ENCODE measurements at regions not wholly inside any gene's neighbourhood (a gene's known extent, or its start where the extent isn't known, plus 50 kb on each side); places are given as distances from the start of the nearest gene placed in this dataset.

DNA sequence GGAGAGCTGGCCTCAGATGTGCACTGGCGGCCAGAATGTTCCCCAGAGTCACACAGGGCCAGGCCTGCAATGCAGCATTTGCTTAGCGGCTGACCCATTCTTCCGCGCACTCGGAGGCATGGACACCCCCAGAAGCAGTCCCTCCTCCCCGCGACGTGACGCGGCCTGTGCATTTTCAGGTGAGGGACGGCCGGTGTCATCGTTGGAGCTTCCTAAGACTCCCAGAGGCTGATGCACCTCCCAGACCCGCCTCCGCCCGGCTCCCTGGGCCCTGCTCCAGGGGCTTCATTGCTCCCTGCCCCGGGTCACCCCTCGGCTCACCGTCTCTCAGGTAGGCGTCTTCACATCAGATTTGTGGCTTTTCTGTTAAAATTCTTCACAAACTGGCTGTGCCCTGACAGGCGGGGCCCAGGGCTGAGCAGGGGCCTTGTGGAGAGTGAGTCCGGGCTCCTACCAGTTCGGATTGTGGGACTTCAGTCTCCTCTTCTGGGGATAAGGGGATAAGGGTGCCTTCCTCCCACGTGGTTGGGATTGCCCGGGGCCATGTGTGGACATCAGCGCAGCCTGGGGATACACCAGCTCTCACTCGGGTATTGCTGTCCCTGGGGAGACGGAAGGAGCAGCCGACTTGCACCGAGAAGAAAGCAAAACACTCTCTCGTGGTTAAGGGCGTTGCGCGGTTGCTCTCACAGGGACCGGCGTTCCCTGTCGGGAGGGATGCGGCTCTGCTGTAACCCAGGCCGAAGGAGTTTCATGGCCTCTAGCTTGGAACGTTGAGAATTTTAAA, 249.1 kb downstream of the ADGRD1 start:
- Histone ChIP-seq H3K4me2 (ENCODE audit: low read length) (no peak overlapping the region), H3K4me3 (ENCODE audit: low read length) (no peak overlapping the region), H3K36me3 (ENCODE audit: insufficient read depth, low read length) (no peaks in the 10 kb centered on the region), H3K9me3 (ENCODE audit: low read length) (no peaks in the 10 kb centered on the region), H3K27me3 (ENCODE audit: insufficient read depth, low read depth, low read length) (no peaks in the 10 kb centered on the region), H3K27ac (ENCODE audit: low read length) (no peak overlapping the region), H3K79me2 (replicated peaks; ENCODE audit: insufficient read depth, low read length) (no peaks in the 10 kb centered on the region), H3K9ac (ENCODE audit: low read length) (no peak overlapping the region), H4K20me1 (ENCODE audit: insufficient read depth) (no peaks in the 10 kb centered on the region), H3K9me2 (ENCODE audit: insufficient read depth, low read length) (no peaks in the 10 kb centered on the region), H3F3A (ENCODE audit: insufficient read depth, low read length, poor library complexity, severe bottlenecking) (no peaks in the 10 kb centered on the region), H2AFZ (ENCODE audit: low read depth, low read length) (no peak overlapping the region)
- TF ChIP-seq SMC3 (conservative IDR thresholded peaks at IDR 0.05; ENCODE audit: poor library complexity) (no peak), EZH2 (IDR thresholded peaks at IDR 0.05; ENCODE audit: borderline replicate concordance, insufficient read depth, low read length, poor library complexity, severe bottlenecking) (no peak), EP300 (conservative IDR thresholded peaks at IDR 0.05; ENCODE audit: poor library complexity, severe bottlenecking) (no peak), MXI1 (conservative IDR thresholded peaks at IDR 0.05; ENCODE audit: poor library complexity, severe bottlenecking) (no peak), TAF1 (IDR thresholded peaks at IDR 0.05; ENCODE audit: low read depth) (no peak), POLR2AphosphoS5 (IDR thresholded peaks at IDR 0.05) (no peak), RAD21 (conservative IDR thresholded peaks at IDR 0.05) (no peak)
- TF ChIP-seq, protein P1, sequence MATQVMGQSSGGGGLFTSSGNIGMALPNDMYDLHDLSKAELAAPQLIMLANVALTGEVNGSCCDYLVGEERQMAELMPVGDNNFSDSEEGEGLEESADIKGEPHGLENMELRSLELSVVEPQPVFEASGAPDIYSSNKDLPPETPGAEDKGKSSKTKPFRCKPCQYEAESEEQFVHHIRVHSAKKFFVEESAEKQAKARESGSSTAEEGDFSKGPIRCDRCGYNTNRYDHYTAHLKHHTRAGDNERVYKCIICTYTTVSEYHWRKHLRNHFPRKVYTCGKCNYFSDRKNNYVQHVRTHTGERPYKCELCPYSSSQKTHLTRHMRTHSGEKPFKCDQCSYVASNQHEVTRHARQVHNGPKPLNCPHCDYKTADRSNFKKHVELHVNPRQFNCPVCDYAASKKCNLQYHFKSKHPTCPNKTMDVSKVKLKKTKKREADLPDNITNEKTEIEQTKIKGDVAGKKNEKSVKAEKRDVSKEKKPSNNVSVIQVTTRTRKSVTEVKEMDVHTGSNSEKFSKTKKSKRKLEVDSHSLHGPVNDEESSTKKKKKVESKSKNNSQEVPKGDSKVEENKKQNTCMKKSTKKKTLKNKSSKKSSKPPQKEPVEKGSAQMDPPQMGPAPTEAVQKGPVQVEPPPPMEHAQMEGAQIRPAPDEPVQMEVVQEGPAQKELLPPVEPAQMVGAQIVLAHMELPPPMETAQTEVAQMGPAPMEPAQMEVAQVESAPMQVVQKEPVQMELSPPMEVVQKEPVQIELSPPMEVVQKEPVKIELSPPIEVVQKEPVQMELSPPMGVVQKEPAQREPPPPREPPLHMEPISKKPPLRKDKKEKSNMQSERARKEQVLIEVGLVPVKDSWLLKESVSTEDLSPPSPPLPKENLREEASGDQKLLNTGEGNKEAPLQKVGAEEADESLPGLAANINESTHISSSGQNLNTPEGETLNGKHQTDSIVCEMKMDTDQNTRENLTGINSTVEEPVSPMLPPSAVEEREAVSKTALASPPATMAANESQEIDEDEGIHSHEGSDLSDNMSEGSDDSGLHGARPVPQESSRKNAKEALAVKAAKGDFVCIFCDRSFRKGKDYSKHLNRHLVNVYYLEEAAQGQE (IDR thresholded peaks at IDR 0.05; ENCODE audit: borderline replicate concordance): no peak
- TF ChIP-seq, protein P2, sequence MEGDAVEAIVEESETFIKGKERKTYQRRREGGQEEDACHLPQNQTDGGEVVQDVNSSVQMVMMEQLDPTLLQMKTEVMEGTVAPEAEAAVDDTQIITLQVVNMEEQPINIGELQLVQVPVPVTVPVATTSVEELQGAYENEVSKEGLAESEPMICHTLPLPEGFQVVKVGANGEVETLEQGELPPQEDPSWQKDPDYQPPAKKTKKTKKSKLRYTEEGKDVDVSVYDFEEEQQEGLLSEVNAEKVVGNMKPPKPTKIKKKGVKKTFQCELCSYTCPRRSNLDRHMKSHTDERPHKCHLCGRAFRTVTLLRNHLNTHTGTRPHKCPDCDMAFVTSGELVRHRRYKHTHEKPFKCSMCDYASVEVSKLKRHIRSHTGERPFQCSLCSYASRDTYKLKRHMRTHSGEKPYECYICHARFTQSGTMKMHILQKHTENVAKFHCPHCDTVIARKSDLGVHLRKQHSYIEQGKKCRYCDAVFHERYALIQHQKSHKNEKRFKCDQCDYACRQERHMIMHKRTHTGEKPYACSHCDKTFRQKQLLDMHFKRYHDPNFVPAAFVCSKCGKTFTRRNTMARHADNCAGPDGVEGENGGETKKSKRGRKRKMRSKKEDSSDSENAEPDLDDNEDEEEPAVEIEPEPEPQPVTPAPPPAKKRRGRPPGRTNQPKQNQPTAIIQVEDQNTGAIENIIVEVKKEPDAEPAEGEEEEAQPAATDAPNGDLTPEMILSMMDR (IDR thresholded peaks at IDR 0.05; ENCODE audit: poor library complexity, severe bottlenecking): no peak

DNA sequence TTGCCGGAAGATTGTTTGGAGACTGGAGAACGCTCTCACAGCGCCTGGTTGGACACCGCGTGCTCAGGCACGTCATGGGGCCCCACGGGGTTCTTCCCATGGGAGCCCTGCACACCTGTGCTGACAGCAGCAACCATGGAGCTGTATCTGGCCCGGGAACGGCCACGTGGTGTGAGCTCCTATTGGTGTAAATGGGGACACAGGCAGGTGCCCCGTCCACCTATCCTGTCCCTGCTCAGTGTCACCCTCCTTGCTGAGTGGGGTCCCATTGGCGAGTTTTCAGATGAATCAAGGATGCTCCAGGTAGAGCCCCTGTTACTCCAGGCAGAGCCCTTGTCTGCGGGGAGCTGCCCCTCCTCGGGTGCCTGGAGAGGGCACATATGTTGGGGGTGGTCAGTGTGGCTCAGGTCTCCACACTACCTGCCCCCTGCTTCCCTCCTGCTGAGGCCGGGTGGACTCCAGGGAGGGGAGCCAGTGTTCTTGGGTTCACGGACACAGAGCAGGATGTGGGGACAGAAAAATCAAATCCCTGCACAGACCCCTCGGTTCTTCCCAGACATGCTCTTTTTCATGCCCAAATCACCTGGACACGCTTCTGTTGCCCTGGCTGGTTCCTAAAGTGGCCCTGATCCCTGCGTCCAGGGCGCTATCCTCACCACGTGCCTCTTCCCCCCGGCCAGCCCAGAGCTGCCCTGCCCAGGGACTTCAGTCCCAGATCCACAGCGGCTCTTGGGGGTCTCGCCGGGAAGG, 250.1 kb downstream of the ADGRD1 start:
- H3K27me3 ChIP-seq (ENCODE audit: insufficient read depth, low read depth, low read length): no peaks in the 10 kb centered on the region
- no peaks in the 10 kb centered on the region for H4K20me1 ChIP-seq (ENCODE audit: insufficient read depth)
- TF ChIP-seq RAD21 (conservative IDR thresholded peaks at IDR 0.05): no peak
- no peak for TF ChIP-seq TAF1 (IDR thresholded peaks at IDR 0.05; ENCODE audit: low read depth)
- TF ChIP-seq, protein P2 (IDR thresholded peaks at IDR 0.05; ENCODE audit: poor library complexity, severe bottlenecking): no peak
- TF ChIP-seq EP300 (conservative IDR thresholded peaks at IDR 0.05; ENCODE audit: poor library complexity, severe bottlenecking): no peak
- TF ChIP-seq EZH2 (IDR thresholded peaks at IDR 0.05; ENCODE audit: borderline replicate concordance, insufficient read depth, low read length, poor library complexity, severe bottlenecking): no peak
- no peak for TF ChIP-seq SMC3 (conservative IDR thresholded peaks at IDR 0.05; ENCODE audit: poor library complexity)
- no peak for TF ChIP-seq POLR2AphosphoS5 (IDR thresholded peaks at IDR 0.05)
- TF ChIP-seq MXI1 (conservative IDR thresholded peaks at IDR 0.05; ENCODE audit: poor library complexity, severe bottlenecking): no peak
- TF ChIP-seq, protein P1 (IDR thresholded peaks at IDR 0.05; ENCODE audit: borderline replicate concordance): no peak
- no peak overlapping the region for H3K4me3 ChIP-seq (ENCODE audit: low read length)
- no peak overlapping the region for H3K9ac ChIP-seq (ENCODE audit: low read length)
- H3K9me3 ChIP-seq (ENCODE audit: low read length): no peaks in the 10 kb centered on the region
- H3K9me2 ChIP-seq (ENCODE audit: insufficient read depth, low read length): no peaks in the 10 kb centered on the region
- H3K79me2 ChIP-seq (replicated peaks; ENCODE audit: insufficient read depth, low read length): no peaks in the 10 kb centered on the region
- no peak overlapping the region for H2AFZ ChIP-seq (ENCODE audit: low read depth, low read length)
- no peak overlapping the region for H3K4me2 ChIP-seq (ENCODE audit: low read length)
- no peak overlapping the region for H3K27ac ChIP-seq (ENCODE audit: low read length)
- H3F3A ChIP-seq (ENCODE audit: insufficient read depth, low read length, poor library complexity, severe bottlenecking): no peaks in the 10 kb centered on the region
- no peaks in the 10 kb centered on the region for H3K36me3 ChIP-seq (ENCODE audit: insufficient read depth, low read length)

Data from neural cell (in vitro differentiated cells).